GM18868 (cell line): ENCODE measurements at regions not wholly inside any gene's neighbourhood (a gene's known extent, or its start where the extent isn't known, plus 50 kb on each side); places are given as distances from the start of the nearest gene placed in this dataset.
A peak's percentile ranks its signal among the peaks of the same experiment; 100 is the strongest.

Source experiments
- ATAC-seq: cut with Tn5 transposase; IDR thresholded peaks from one replicate; pipeline ENCODE4 v1.9.1; 2021; ENCODE audit warnings: mild to moderate bottlenecking, moderate library complexity; ENCODE audit not compliant: unreplicated experiment

- ATAC-seq: no peak
These were observed 464.5 kb upstream of the PRICKLE1 start for GRCh38 chr12:43054085-43054484.

- ATAC-seq: no peak
These were observed 462.9 kb upstream of the PRICKLE1 start for GRCh38 chr12:43052441-43052840.

GRCh38 chr12:43044241-43044640, 454.7 kb upstream of the PRICKLE1 start:
- ATAC-seq: no peak

- ATAC-seq: no peak
These were observed 449.4 kb upstream of the PRICKLE1 start for GRCh38 chr12:43038991-43039390.

GRCh38 chr12:43029971-43030370, 440.4 kb upstream of the PRICKLE1 start:
- no peak for ATAC-seq

GRCh38 chr12:43028826-43029225, 439.3 kb upstream of the PRICKLE1 start:
- ATAC-seq: no peak

GRCh38 chr12:43022838-43023237, 433.3 kb upstream of the PRICKLE1 start:
- no peak for ATAC-seq

GRCh38 chr12:43015090-43015737, 425.7 kb upstream of the PRICKLE1 start:
- no peak for ATAC-seq

GRCh38 chr12:43011383-43011926, 421.9 kb upstream of the PRICKLE1 start:
- peak; percentile 74 for ATAC-seq

GRCh38 chr12:43009846-43010240, 420.3 kb upstream of the PRICKLE1 start:
- no peak for ATAC-seq

GRCh38 chr12:43008953-43009845, 419.7 kb upstream of the PRICKLE1 start:
- ATAC-seq: no peak

- no peak for ATAC-seq
These were observed 415.4 kb upstream of the PRICKLE1 start for GRCh38 chr12:43004908-43005307.

- no peak for ATAC-seq
These were observed 414.6 kb upstream of the PRICKLE1 start for GRCh38 chr12:43004141-43004540.

- ATAC-seq: no peak
These were observed 407.4 kb upstream of the PRICKLE1 start for GRCh38 chr12:42996869-42997431.

GRCh38 chr12:42992826-42993225, 403.3 kb upstream of the PRICKLE1 start:
- ATAC-seq: no peak

- ATAC-seq: no peak
These were observed 400.8 kb upstream of the PRICKLE1 start for GRCh38 chr12:42990387-42990786.

GRCh38 chr12:42987216-42987650, 397.7 kb upstream of the PRICKLE1 start:
- no peak for ATAC-seq

- no peak for ATAC-seq
These were observed 396.0 kb upstream of the PRICKLE1 start for GRCh38 chr12:42985506-42985905.

- ATAC-seq: no peak
These were observed 393.3 kb upstream of the PRICKLE1 start for GRCh38 chr12:42982828-42983227.

- ATAC-seq: no peak
These were observed 391.8 kb upstream of the PRICKLE1 start for GRCh38 chr12:42981379-42981778.

GRCh38 chr12:42980441-42980840, 390.9 kb upstream of the PRICKLE1 start:
- no peak for ATAC-seq

GRCh38 chr12:42979746-42980145, 390.2 kb upstream of the PRICKLE1 start:
- no peak for ATAC-seq
